ENCODE measurements at regions not wholly inside any gene's neighbourhood (a gene's known extent, or its start where the extent isn't known, plus 50 kb on each side); places are given as distances from the start of the nearest gene placed in this dataset.

DNA sequence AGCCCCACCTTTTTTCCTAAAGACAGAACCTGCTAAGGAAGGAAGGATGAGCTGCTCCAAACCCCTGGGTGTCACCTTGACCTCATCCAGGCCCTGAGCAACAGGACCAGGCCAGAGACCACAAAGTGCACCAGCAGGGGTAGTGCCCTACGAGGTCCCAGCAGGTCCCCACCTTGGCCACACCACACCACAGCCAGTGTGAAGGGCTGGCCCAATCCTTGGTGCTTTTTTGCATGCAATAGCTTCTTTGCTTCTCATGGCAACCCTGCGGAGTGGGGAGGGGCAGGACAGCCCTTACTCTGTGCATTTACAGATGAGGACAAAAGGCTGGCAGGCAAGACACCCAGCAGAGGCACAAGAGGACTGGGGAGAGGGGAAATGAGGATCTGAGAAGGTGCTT is 352.6 kb downstream of the BCL11B start:
- TF ChIP-seq, protein P1, sequence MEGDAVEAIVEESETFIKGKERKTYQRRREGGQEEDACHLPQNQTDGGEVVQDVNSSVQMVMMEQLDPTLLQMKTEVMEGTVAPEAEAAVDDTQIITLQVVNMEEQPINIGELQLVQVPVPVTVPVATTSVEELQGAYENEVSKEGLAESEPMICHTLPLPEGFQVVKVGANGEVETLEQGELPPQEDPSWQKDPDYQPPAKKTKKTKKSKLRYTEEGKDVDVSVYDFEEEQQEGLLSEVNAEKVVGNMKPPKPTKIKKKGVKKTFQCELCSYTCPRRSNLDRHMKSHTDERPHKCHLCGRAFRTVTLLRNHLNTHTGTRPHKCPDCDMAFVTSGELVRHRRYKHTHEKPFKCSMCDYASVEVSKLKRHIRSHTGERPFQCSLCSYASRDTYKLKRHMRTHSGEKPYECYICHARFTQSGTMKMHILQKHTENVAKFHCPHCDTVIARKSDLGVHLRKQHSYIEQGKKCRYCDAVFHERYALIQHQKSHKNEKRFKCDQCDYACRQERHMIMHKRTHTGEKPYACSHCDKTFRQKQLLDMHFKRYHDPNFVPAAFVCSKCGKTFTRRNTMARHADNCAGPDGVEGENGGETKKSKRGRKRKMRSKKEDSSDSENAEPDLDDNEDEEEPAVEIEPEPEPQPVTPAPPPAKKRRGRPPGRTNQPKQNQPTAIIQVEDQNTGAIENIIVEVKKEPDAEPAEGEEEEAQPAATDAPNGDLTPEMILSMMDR (IDR thresholded peaks at IDR 0.05; ENCODE audit: low read depth, low read length) = no peak
- no peak for TF ChIP-seq POLR2A (IDR thresholded peaks at IDR 0.05; ENCODE audit: extremely low read depth, insufficient read length)

Data from NB4 (cell line).